LNCaP clone FGC (cell line): ENCODE measurements at regions not wholly inside any gene's neighbourhood (a gene's known extent, or its start where the extent isn't known, plus 50 kb on each side); places are given as distances from the start of the nearest gene placed in this dataset.

Experiments
- DNase-seq: peaks from one replicate; pipeline ENCODE4 v3.0.0-alpha.2; 2011; ENCODE audit warnings: low read depth
- H3K4me3 ChIP-seq: 2 replicates; pipeline ENCODE4 v1.5.1; 2011; ENCODE audit warnings: mild to moderate bottlenecking, low read depth, low read length, control low read depth
- CTCF ChIP-seq: IDR thresholded peaks from 2 replicates; pipeline ENCODE4 v1.5.1; 2012; ENCODE audit warnings: mild to moderate bottlenecking; ENCODE audit not compliant: control insufficient read depth, insufficient read depth; ENCODE audit errors: extremely low read depth

- H3K4me3 ChIP-seq, result no peak overlapping the region
- DNase-seq, result no peak
- no peak for TF ChIP-seq CTCF
These were observed 161.8 kb downstream of the CASP12 start for GRCh38 chr11:104736502-104736901.

- no peak overlapping the region for H3K4me3 ChIP-seq
- DNase-seq, result no peak
These were observed 163.3 kb downstream of the CASP12 start for GRCh38 chr11:104734998-104735397.

GRCh38 chr11:104731890-104732289 lies 166.4 kb downstream of the CASP12 start:
- DNase-seq, result no peak
- no peak for TF ChIP-seq CTCF
- no peak overlapping the region for H3K4me3 ChIP-seq

More at GRCh38 chr11:104734998-104735397, 163.3 kb downstream of the CASP12 start:
- no peak for TF ChIP-seq CTCF

- no peak overlapping the region for H3K4me3 ChIP-seq
- no peak for DNase-seq
- no peak for TF ChIP-seq CTCF
These were observed 169.3 kb downstream of the CASP12 start for GRCh38 chr11:104728927-104729326.

DNA sequence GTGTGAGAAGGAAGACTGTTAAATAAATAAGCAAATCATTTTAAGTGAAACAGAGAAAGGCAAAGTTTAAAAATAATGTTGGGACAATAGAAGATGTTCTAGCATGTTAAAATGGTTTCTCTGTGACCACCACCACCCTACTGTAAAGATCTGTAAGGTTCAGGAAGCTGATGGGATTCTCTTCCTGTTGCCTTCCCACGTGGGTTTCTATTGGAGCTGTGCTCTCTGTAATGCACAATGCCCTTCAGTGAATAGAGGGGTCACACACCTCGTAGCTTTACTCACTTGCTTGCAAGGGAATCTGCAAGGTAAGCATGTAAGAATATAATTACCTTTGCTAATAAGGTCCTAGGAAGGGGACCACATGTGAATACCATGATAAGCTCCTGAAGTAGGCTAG lies 170.5 kb downstream of the CASP12 start:
- H3K4me3 ChIP-seq, result no peak overlapping the region
- DNase-seq, result no peak
- no peak for TF ChIP-seq CTCF

DNA sequence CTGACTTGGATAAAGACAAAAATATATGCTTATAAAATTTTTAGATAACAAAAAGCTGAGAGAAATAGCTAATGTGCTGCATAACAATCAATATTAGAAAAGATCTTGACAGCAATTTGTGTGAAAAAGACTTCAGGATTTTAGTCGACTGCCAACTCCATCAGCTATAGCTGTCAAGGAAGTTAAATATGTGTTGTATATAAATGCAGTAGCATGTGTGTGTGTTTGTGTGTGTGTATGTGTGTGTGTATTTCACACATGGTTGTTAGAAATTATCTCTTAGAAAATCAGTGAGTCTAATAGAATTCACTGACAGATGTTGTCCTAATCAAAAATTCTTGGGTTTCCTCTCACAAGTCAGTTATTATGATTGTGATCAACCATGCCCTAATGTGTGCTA lies 171.2 kb downstream of the CASP12 start:
- DNase-seq, result no peak
- TF ChIP-seq CTCF, result no peak
- no peak overlapping the region for H3K4me3 ChIP-seq

GRCh38 chr11:104725796-104726408 lies 172.4 kb downstream of the CASP12 start:
- no peak for DNase-seq

More at GRCh38 chr11:104725796-104726408, 172.4 kb downstream of the CASP12 start:
- H3K4me3 ChIP-seq, result no peak overlapping the region
- no peak for TF ChIP-seq CTCF
